ENCODE measurements at regions not wholly inside any gene's neighbourhood (a gene's known extent, or its start where the extent isn't known, plus 50 kb on each side); places are given as distances from the start of the nearest gene placed in this dataset.
"Not testable (repeated sequence)": the region's sequence is repeated elsewhere in the genome, so short reads cannot be mapped to it uniquely, and the experiment has no call there.

GRCh38 chr20:26250249-26251114 lies 553.8 kb upstream of the ZNF337 start:
- H3K9me3 ChIP-seq, H3K36me3 ChIP-seq, DNase-seq, H3K4me3 ChIP-seq, H3K27me3 ChIP-seq: not testable (repeated sequence)

- Histone ChIP-seq H3K9me3 (no peaks in the 10 kb centered on the region), H3K4me3 (no peak overlapping the region)
- no peak for DNase-seq
Observed at GRCh38 chr20:26243731-26244130, 547.1 kb upstream of the ZNF337 start.

GRCh38 chr20:26220609-26221008 lies 524.0 kb upstream of the ZNF337 start:
- not testable (repeated sequence) for DNase-seq, H3K36me3 ChIP-seq, H3K4me3 ChIP-seq, H3K27me3 ChIP-seq, H3K9me3 ChIP-seq

More at GRCh38 chr20:26243731-26244130, 547.1 kb upstream of the ZNF337 start:
- no peaks in the 10 kb centered on the region for H3K27me3 ChIP-seq
- no peaks in the 10 kb centered on the region for H3K36me3 ChIP-seq

- not testable (repeated sequence) for H3K36me3 ChIP-seq, H3K9me3 ChIP-seq, H3K27me3 ChIP-seq, DNase-seq, H3K4me3 ChIP-seq
Observed at GRCh38 chr20:26219546-26219945, 522.9 kb upstream of the ZNF337 start.

GRCh38 chr20:26218301-26218700 lies 521.6 kb upstream of the ZNF337 start:
- Histone ChIP-seq H3K36me3 (no peaks in the 10 kb centered on the region), H3K4me3 (no peak overlapping the region), H3K27me3 (no peaks in the 10 kb centered on the region), H3K9me3 (no peaks in the 10 kb centered on the region)
- DNase-seq = peak; percentile 3

- Histone ChIP-seq H3K4me3 (no peak overlapping the region), H3K36me3 (no peaks in the 10 kb centered on the region), H3K9me3 (no peaks in the 10 kb centered on the region), H3K27me3 (no peaks in the 10 kb centered on the region)
- no peak for DNase-seq
Observed at GRCh38 chr20:26216025-26216424, 519.4 kb upstream of the ZNF337 start.

- Histone ChIP-seq H3K9me3 (no peaks in the 10 kb centered on the region), H3K27me3 (no peaks in the 10 kb centered on the region), H3K4me3 (no peak overlapping the region), H3K36me3 (no peaks in the 10 kb centered on the region)
- no peak for DNase-seq
Observed at GRCh38 chr20:26214991-26215390, 518.3 kb upstream of the ZNF337 start.

GRCh38 chr20:26209171-26209941 lies 512.7 kb upstream of the ZNF337 start:
- peak; percentile 9 for DNase-seq
- Histone ChIP-seq H3K9me3 (no peaks in the 10 kb centered on the region), H3K27me3 (no peaks in the 10 kb centered on the region), H3K36me3 (no peaks in the 10 kb centered on the region), H3K4me3 (no peak overlapping the region)

- peak; percentile 32 for DNase-seq
- H3K27me3 ChIP-seq = no peaks in the 10 kb centered on the region
Observed at GRCh38 chr20:26208296-26209091, 511.8 kb upstream of the ZNF337 start.

GRCh38 chr20:26207967-26208295 lies 511.3 kb upstream of the ZNF337 start:
- H3K4me3 ChIP-seq = peak overlapping the region; percentile 43
- H3K27me3 ChIP-seq, DNase-seq, H3K9me3 ChIP-seq, H3K36me3 ChIP-seq: not testable (repeated sequence)

More at GRCh38 chr20:26208296-26209091, 511.8 kb upstream of the ZNF337 start:
- no peaks in the 10 kb centered on the region for H3K36me3 ChIP-seq
- peak overlapping the region; percentile 43 for H3K4me3 ChIP-seq
- H3K9me3 ChIP-seq = no peaks in the 10 kb centered on the region

GRCh38 chr20:26207237-26207966 lies 510.7 kb upstream of the ZNF337 start:
- no peaks in the 10 kb centered on the region for H3K27me3 ChIP-seq
- no peaks in the 10 kb centered on the region for H3K9me3 ChIP-seq
- H3K36me3 ChIP-seq = no peaks in the 10 kb centered on the region
- H3K4me3 ChIP-seq = peak overlapping the region; percentile 43
- no peak for DNase-seq

- no peaks in the 10 kb centered on the region for H3K36me3 ChIP-seq
- no peak overlapping the region for H3K4me3 ChIP-seq
- peaks cover 6% of the 10 kb centered on the region for H3K9me3 ChIP-seq
- no peaks in the 10 kb centered on the region for H3K27me3 ChIP-seq
- no peak for DNase-seq
Observed at GRCh38 chr20:26205350-26205749, 508.7 kb upstream of the ZNF337 start.

- H3K4me3 ChIP-seq, H3K27me3 ChIP-seq, H3K36me3 ChIP-seq, DNase-seq, H3K9me3 ChIP-seq: not testable (repeated sequence)
Observed at GRCh38 chr20:26201026-26201425, 504.4 kb upstream of the ZNF337 start.

GRCh38 chr20:26187329-26187728 lies 490.7 kb upstream of the ZNF337 start:
- not testable (repeated sequence) for H3K27me3 ChIP-seq, DNase-seq, H3K9me3 ChIP-seq, H3K36me3 ChIP-seq, H3K4me3 ChIP-seq

GRCh38 chr20:26183720-26184119 lies 487.1 kb upstream of the ZNF337 start:
- not testable (repeated sequence) for DNase-seq, H3K9me3 ChIP-seq

GRCh38 chr20:26181364-26181763 lies 484.7 kb upstream of the ZNF337 start:
- not testable (repeated sequence) for H3K9me3 ChIP-seq, H3K4me3 ChIP-seq, H3K27me3 ChIP-seq, H3K36me3 ChIP-seq
- peak; percentile 0 for DNase-seq

More at GRCh38 chr20:26183720-26184119, 487.1 kb upstream of the ZNF337 start:
- not testable (repeated sequence) for H3K36me3 ChIP-seq, H3K27me3 ChIP-seq, H3K4me3 ChIP-seq
